WERI-Rb-1 (cell line): ENCODE measurements at regions not wholly inside any gene's neighbourhood (a gene's known extent, or its start where the extent isn't known, plus 50 kb on each side); places are given as distances from the start of the nearest gene placed in this dataset.

Source experiments
- DNase-seq: peaks from one replicate; pipeline ENCODE4 v3.0.0-alpha.2; 2020
- H3K27ac ChIP-seq: fragments of 250-450 bp; sonication (Bioruptor Pico); 2 replicates; pipeline ENCODE4 v1.5.1; 2020; ENCODE audit warnings: mild to moderate bottlenecking, moderate library complexity
- H3K27me3 ChIP-seq: fragments of 250-450 bp; sonication (Bioruptor Pico); 2 replicates; pipeline ENCODE4 v1.5.1; 2021; ENCODE audit warnings: mild to moderate bottlenecking, low read depth, moderate library complexity; ENCODE audit not compliant: insufficient read depth, severe bottlenecking
- H3K36me3 ChIP-seq: fragments of 250-450 bp; sonication (Bioruptor Pico); 2 replicates; pipeline ENCODE4 v1.5.1; 2020; ENCODE audit warnings: mild to moderate bottlenecking, moderate library complexity
- H3K4me3 ChIP-seq: 2 replicates; pipeline ENCODE4 v1.5.1; 2011; ENCODE audit warnings: low read depth, mild to moderate bottlenecking, control low read depth, low read length
- H3K9me3 ChIP-seq: fragments of 250-450 bp; sonication (Bioruptor Pico); 2 replicates; pipeline ENCODE4 v1.5.1; 2021; ENCODE audit warnings: mild to moderate bottlenecking, moderate library complexity; ENCODE audit not compliant: severe bottlenecking
- CTCF ChIP-seq: IDR thresholded peaks from 2 replicates; pipeline ENCODE4 v1.5.1; 2011; ENCODE audit warnings: low read depth, mild to moderate bottlenecking, control low read depth, inconsistent platforms, low read length

- DNase-seq, result no peak
- Histone ChIP-seq H3K4me3 (no peak overlapping the region), H3K9me3 (peaks cover 3% of the 10 kb centered on the region), H3K27me3 (no peaks in the 10 kb centered on the region), H3K36me3 (no peaks in the 10 kb centered on the region), H3K27ac (no peak overlapping the region)
- no peak for TF ChIP-seq CTCF
Observed at GRCh38 chr5:34564710-34565235, 91.4 kb upstream of the RAI14 start.

- TF ChIP-seq CTCF, result no peak
- Histone ChIP-seq H3K36me3 (no peaks in the 10 kb centered on the region), H3K27ac (no peak overlapping the region), H3K27me3 (no peaks in the 10 kb centered on the region), H3K9me3 (no peaks in the 10 kb centered on the region), H3K4me3 (no peak overlapping the region)
- DNase-seq, result no peak
Observed at GRCh38 chr5:34570143-34570542, 86.0 kb upstream of the RAI14 start.

GRCh38 chr5:34570721-34571676 lies 85.1 kb upstream of the RAI14 start:
- Histone ChIP-seq H3K27me3 (no peaks in the 10 kb centered on the region), H3K36me3 (no peaks in the 10 kb centered on the region), H3K27ac (no peak overlapping the region), H3K9me3 (no peaks in the 10 kb centered on the region), H3K4me3 (no peak overlapping the region)
- no peak for DNase-seq
- no peak for TF ChIP-seq CTCF

- no peaks in the 10 kb centered on the region for H3K9me3 ChIP-seq
- no peaks in the 10 kb centered on the region for H3K36me3 ChIP-seq
- no peak overlapping the region for H3K27ac ChIP-seq
- no peak for TF ChIP-seq CTCF
- no peak overlapping the region for H3K4me3 ChIP-seq
- DNase-seq, result no peak
- H3K27me3 ChIP-seq, result no peaks in the 10 kb centered on the region
Observed at GRCh38 chr5:34571677-34572041, 84.5 kb upstream of the RAI14 start.

GRCh38 chr5:34574936-34575467 lies 81.1 kb upstream of the RAI14 start:
- no peak for TF ChIP-seq CTCF
- H3K9me3 ChIP-seq, result peaks cover 13% of the 10 kb centered on the region
- H3K36me3 ChIP-seq, result no peaks in the 10 kb centered on the region
- no peak overlapping the region for H3K27ac ChIP-seq
- no peaks in the 10 kb centered on the region for H3K27me3 ChIP-seq
- no peak overlapping the region for H3K4me3 ChIP-seq
- no peak for DNase-seq
